Glutamatergic neuron (in vitro differentiated cells): ENCODE measurements at regions not wholly inside any gene's neighbourhood (a gene's known extent, or its start where the extent isn't known, plus 50 kb on each side); places are given as distances from the start of the nearest gene placed in this dataset.
A peak's percentile ranks its signal among the peaks of the same experiment; 100 is the strongest.
"Not testable (repeated sequence)": the region's sequence is repeated elsewhere in the genome, so short reads cannot be mapped to it uniquely, and the experiment has no call there.

ENCODE experiments used
- DNase-seq: peaks from one replicate; pipeline ENCODE4 v3.0.0; 2022
- H3K27ac Mint-ChIP-seq: one replicate; pipeline ENCODE4 v1.8.0; 2020; ENCODE audit warnings: mild to moderate bottlenecking, mixed read lengths, inconsistent platforms; ENCODE audit not compliant: unreplicated experiment
- H3K27me3 Mint-ChIP-seq: one replicate; pipeline ENCODE4 v1.8.0; 2020; ENCODE audit warnings: mild to moderate bottlenecking, moderate library complexity, mixed read lengths, inconsistent platforms; ENCODE audit not compliant: unreplicated experiment
- H3K36me3 Mint-ChIP-seq: one replicate; pipeline ENCODE4 v1.8.0; 2020; ENCODE audit warnings: mild to moderate bottlenecking, mixed read lengths, inconsistent platforms; ENCODE audit not compliant: unreplicated experiment
- H3K4me1 Mint-ChIP-seq: one replicate; pipeline ENCODE4 v1.8.0; 2020; ENCODE audit warnings: mild to moderate bottlenecking, low read depth, mixed read lengths, inconsistent platforms; ENCODE audit not compliant: unreplicated experiment
- H3K4me3 Mint-ChIP-seq: one replicate; pipeline ENCODE4 v1.8.0; 2020; ENCODE audit warnings: mild to moderate bottlenecking, mixed read lengths, inconsistent platforms; ENCODE audit not compliant: unreplicated experiment
- H3K9me3 Mint-ChIP-seq: one replicate; pipeline ENCODE4 v1.8.0; 2020; ENCODE audit warnings: mild to moderate bottlenecking, moderate library complexity, mixed read lengths, inconsistent platforms; ENCODE audit not compliant: unreplicated experiment
- CTCF ChIP-seq: fragments of 200-600 bp; sonication (generic); IDR thresholded peaks from one replicate; pipeline ENCODE4 v1.5.0; 2021; ENCODE audit not compliant: partially characterized antibody, unreplicated experiment

GRCh38 chr9:63912451-63912850 is 1372.6 kb downstream of the FOXD4L5 start:
- not testable (repeated sequence) for DNase-seq, H3K4me1 Mint-ChIP-seq, H3K27me3 Mint-ChIP-seq, H3K36me3 Mint-ChIP-seq, H3K9me3 Mint-ChIP-seq, H3K27ac Mint-ChIP-seq, H3K4me3 Mint-ChIP-seq

GRCh38 chr9:63909076-63909475 is 1375.9 kb downstream of the FOXD4L5 start:
- not testable (repeated sequence) for DNase-seq, H3K9me3 Mint-ChIP-seq, H3K4me1 Mint-ChIP-seq, H3K36me3 Mint-ChIP-seq, H3K27me3 Mint-ChIP-seq, H3K27ac Mint-ChIP-seq, H3K4me3 Mint-ChIP-seq

- not testable (repeated sequence) for H3K27me3 Mint-ChIP-seq, H3K9me3 Mint-ChIP-seq, H3K4me1 Mint-ChIP-seq, H3K4me3 Mint-ChIP-seq, DNase-seq, H3K36me3 Mint-ChIP-seq, H3K27ac Mint-ChIP-seq
Measured at GRCh38 chr9:63899637-63900190, 1385.3 kb downstream of the FOXD4L5 start.

- TF ChIP-seq CTCF = peak; percentile 53
- H3K27me3 Mint-ChIP-seq, H3K4me3 Mint-ChIP-seq, H3K4me1 Mint-ChIP-seq, DNase-seq, H3K27ac Mint-ChIP-seq, H3K36me3 Mint-ChIP-seq, H3K9me3 Mint-ChIP-seq: not testable (repeated sequence)
Measured at GRCh38 chr9:63881386-63881785, 1403.6 kb downstream of the FOXD4L5 start.

GRCh38 chr9:63876380-63876779 is 1408.6 kb downstream of the FOXD4L5 start:
- not testable (repeated sequence) for H3K27me3 Mint-ChIP-seq, H3K27ac Mint-ChIP-seq, DNase-seq, H3K4me3 Mint-ChIP-seq, H3K36me3 Mint-ChIP-seq, H3K4me1 Mint-ChIP-seq, H3K9me3 Mint-ChIP-seq

- Mint-ChIP-seq H3K9me3 (peaks cover 5% of the 10 kb centered on the region), H3K36me3 (peaks cover 4% of the 10 kb centered on the region)
Measured at GRCh38 chr9:63859475-63860215, 1425.4 kb downstream of the FOXD4L5 start.

GRCh38 chr9:63859090-63859474 is 1425.9 kb downstream of the FOXD4L5 start:
- DNase-seq, H3K4me1 Mint-ChIP-seq, H3K4me3 Mint-ChIP-seq, H3K27me3 Mint-ChIP-seq, H3K27ac Mint-ChIP-seq, H3K9me3 Mint-ChIP-seq, H3K36me3 Mint-ChIP-seq: not testable (repeated sequence)

More at GRCh38 chr9:63859475-63860215, 1425.4 kb downstream of the FOXD4L5 start:
- Mint-ChIP-seq H3K4me3 (no peak overlapping the region), H3K4me1 (no peaks in the 10 kb centered on the region), H3K27me3 (peaks cover 2% of the 10 kb centered on the region), H3K27ac (no peak overlapping the region)
- DNase-seq = no peak
- TF ChIP-seq CTCF = no peak

- not testable (repeated sequence) for H3K27me3 Mint-ChIP-seq, H3K9me3 Mint-ChIP-seq
Measured at GRCh38 chr9:63853140-63853751, 1431.8 kb downstream of the FOXD4L5 start.

GRCh38 chr9:63824804-63825203 is 1460.2 kb downstream of the FOXD4L5 start:
- peaks cover 10% of the 10 kb centered on the region for H3K27me3 Mint-ChIP-seq
- H3K9me3 Mint-ChIP-seq = peaks cover 17% of the 10 kb centered on the region
- H3K36me3 Mint-ChIP-seq, H3K27ac Mint-ChIP-seq, H3K4me3 Mint-ChIP-seq, H3K4me1 Mint-ChIP-seq, DNase-seq: not testable (repeated sequence)

More at GRCh38 chr9:63853140-63853751, 1431.8 kb downstream of the FOXD4L5 start:
- H3K4me3 Mint-ChIP-seq, H3K36me3 Mint-ChIP-seq, H3K27ac Mint-ChIP-seq, DNase-seq, H3K4me1 Mint-ChIP-seq: not testable (repeated sequence)

- not testable (repeated sequence) for DNase-seq, H3K4me1 Mint-ChIP-seq, H3K36me3 Mint-ChIP-seq
- Mint-ChIP-seq H3K9me3 (peaks cover 16% of the 10 kb centered on the region), H3K27ac (peak overlapping the region; percentile 26), H3K4me3 (peak overlapping the region; percentile 2), H3K27me3 (peaks cover 10% of the 10 kb centered on the region)
Measured at GRCh38 chr9:63823375-63824201, 1461.4 kb downstream of the FOXD4L5 start.
